PC-9 (cell line): ENCODE measurements at regions not wholly inside any gene's neighbourhood (a gene's known extent, or its start where the extent isn't known, plus 50 kb on each side); places are given as distances from the start of the nearest gene placed in this dataset.

ENCODE experiments used
- BruUV-seq: library from RNA; stranded (reverse); fragments of 400-500 nt; replicated peaks from 2 replicates; lab custom pipeline; 2021; lab: Mats Ljungman, UMichigan
- CTCF ChIA-PET: fragments of 300-600 bp; sonication (Branson Sonifier 250); formaldehyde crosslinking; loops from one replicate; lab custom pipeline; 2022; ENCODE audit warnings: antibody characterized with exemption; lab: Charles Lee
- POLR2A ChIA-PET: fragments of 300-600 bp; sonication (Branson Sonifier 250); formaldehyde crosslinking; loops from one replicate; lab custom pipeline; 2022; ENCODE audit warnings: antibody characterized with exemption; ENCODE audit not compliant: unreplicated experiment; lab: Charles Lee
- DNase-seq, 2 experiments: peaks; one replicate each; pipeline versions ENCODE4 v3.0.0 to v3.0.0-alpha.2; 2015 to 2022; ENCODE audit warnings: mixed read lengths in 1 of 2
- H2AFZ ChIP-seq: fragments of 200-600 bp; sonication (generic); 2 replicates; pipeline ENCODE4 v1.8.1; 2017; ENCODE audit warnings: antibody characterized with exemption
- H3F3A ChIP-seq: fragments of 200-600 bp; sonication (generic); 2 replicates; pipeline ENCODE4 v1.8.1; 2017; ENCODE audit warnings: antibody characterized with exemption, mild to moderate bottlenecking, low read depth; ENCODE audit not compliant: insufficient read depth
- H3K27ac ChIP-seq: fragments of 200-600 bp; sonication (generic); 2 replicates; pipeline ENCODE4 v1.6.1; 2016; ENCODE audit warnings: mixed run types
- H3K27me3 ChIP-seq: fragments of 200-600 bp; sonication (generic); 2 replicates; pipeline ENCODE4 v1.6.1; 2016; ENCODE audit warnings: low read depth, mixed run types; ENCODE audit not compliant: insufficient read depth
- H3K36me3 ChIP-seq: fragments of 200-600 bp; sonication (generic); 2 replicates; pipeline ENCODE4 v1.6.1; 2016; ENCODE audit warnings: low read depth, mixed run types
- H3K4me1 ChIP-seq: fragments of 200-600 bp; sonication (generic); replicated peaks from 2 replicates; pipeline ENCODE4 v1.6.1; 2016; ENCODE audit warnings: mixed run types; ENCODE audit not compliant: insufficient read depth
- H3K4me2 ChIP-seq: fragments of 200-600 bp; sonication (generic); 2 replicates; pipeline ENCODE4 v1.6.1; 2017; ENCODE audit warnings: mixed run types
- H3K4me3 ChIP-seq: fragments of 200-600 bp; sonication (generic); 2 replicates; pipeline ENCODE4 v1.6.1; 2016; ENCODE audit warnings: mixed run types
- H3K79me2 ChIP-seq: fragments of 200-600 bp; sonication (generic); 2 replicates; pipeline ENCODE4 v1.6.1; 2017; ENCODE audit warnings: low read depth, mixed run types
- H3K9me2 ChIP-seq: fragments of 200-600 bp; sonication (generic); 2 replicates; pipeline ENCODE4 v1.8.1; 2017; ENCODE audit warnings: mild to moderate bottlenecking; ENCODE audit not compliant: insufficient read depth
- H3K9me3 ChIP-seq: fragments of 200-600 bp; sonication (generic); 2 replicates; pipeline ENCODE4 v1.8.1; 2016; ENCODE audit warnings: low read depth; ENCODE audit not compliant: insufficient read depth
- H4K20me1 ChIP-seq: fragments of 200-600 bp; sonication (generic); 2 replicates; pipeline ENCODE4 v1.8.1; 2017; ENCODE audit not compliant: insufficient read depth
- EZH2 ChIP-seq: fragments of 200-600 bp; sonication (generic); IDR thresholded peaks from 2 replicates; pipeline ENCODE4 v1.8.0; 2017; ENCODE audit warnings: antibody characterized with exemption, low read depth
- intact Hi-C: fragments of 100-400 bp; cut with micrococcal nuclease; formaldehyde crosslinking; loops from one replicate; pipeline ENCODE4 v1.10.0; 2022; ENCODE audit not compliant: unreplicated experiment
- TF ChIP-seq, protein P1 (sequence below): fragments of 200-600 bp; sonication (generic); conservative IDR thresholded peaks from 2 replicates; pipeline ENCODE4 v1.6.1; 2017; ENCODE audit warnings: mixed run types, antibody characterized with exemption, mild to moderate bottlenecking, moderate library complexity

DNA sequence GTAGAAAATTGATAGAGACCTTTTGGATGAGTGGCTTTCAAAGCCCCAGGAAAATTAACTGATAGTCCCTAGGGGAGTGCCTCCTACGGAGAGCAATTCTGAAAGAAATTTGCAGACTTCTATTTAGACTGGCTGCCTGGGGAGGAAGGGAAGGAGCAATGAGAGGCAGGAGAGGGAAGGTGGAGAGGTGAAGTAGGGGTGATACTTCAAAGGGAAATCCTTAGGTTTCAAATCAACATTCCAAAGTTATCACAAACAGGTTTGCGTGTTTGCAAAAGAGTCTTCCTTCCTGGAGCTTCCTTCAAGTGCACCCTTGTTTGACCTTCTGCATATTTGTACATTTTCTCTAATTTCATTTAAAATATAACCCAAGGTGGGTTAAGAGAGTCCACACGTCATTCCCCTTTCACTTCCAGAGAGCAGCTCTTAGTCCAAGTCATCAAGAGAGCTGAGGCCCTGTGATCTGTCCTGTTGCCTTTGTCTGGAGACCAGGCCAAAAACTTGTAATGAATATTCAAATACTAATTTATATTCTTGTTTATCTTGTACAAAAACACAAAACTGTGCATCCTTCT is 157.8 kb downstream of the CLCN4 start:
- H3K36me3 ChIP-seq = no peaks in the 10 kb centered on the region
- TF ChIP-seq, protein P1, sequence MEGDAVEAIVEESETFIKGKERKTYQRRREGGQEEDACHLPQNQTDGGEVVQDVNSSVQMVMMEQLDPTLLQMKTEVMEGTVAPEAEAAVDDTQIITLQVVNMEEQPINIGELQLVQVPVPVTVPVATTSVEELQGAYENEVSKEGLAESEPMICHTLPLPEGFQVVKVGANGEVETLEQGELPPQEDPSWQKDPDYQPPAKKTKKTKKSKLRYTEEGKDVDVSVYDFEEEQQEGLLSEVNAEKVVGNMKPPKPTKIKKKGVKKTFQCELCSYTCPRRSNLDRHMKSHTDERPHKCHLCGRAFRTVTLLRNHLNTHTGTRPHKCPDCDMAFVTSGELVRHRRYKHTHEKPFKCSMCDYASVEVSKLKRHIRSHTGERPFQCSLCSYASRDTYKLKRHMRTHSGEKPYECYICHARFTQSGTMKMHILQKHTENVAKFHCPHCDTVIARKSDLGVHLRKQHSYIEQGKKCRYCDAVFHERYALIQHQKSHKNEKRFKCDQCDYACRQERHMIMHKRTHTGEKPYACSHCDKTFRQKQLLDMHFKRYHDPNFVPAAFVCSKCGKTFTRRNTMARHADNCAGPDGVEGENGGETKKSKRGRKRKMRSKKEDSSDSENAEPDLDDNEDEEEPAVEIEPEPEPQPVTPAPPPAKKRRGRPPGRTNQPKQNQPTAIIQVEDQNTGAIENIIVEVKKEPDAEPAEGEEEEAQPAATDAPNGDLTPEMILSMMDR = no peak
- TF ChIP-seq EZH2 = no peak
- BruUV-seq = no TSS peak
- H3K9me2 ChIP-seq = no peaks in the 10 kb centered on the region
- no peaks in the 10 kb centered on the region for H3K4me1 ChIP-seq
- DNase-seq = no peak
- H3K79me2 ChIP-seq = no peaks in the 10 kb centered on the region
- intact Hi-C loops = no loop called here
- H4K20me1 ChIP-seq = no peaks in the 10 kb centered on the region
- no peak overlapping the region for H2AFZ ChIP-seq
- no peaks in the 10 kb centered on the region for H3K27me3 ChIP-seq
- H3K4me3 ChIP-seq = no peak overlapping the region
- H3K9me3 ChIP-seq = no peaks in the 10 kb centered on the region
- H3F3A ChIP-seq = no peaks in the 10 kb centered on the region
- ChIA-PET POLR2A (no interaction called here), CTCF (no interaction called here)
- H3K4me2 ChIP-seq = no peak overlapping the region
- H3K27ac ChIP-seq = no peak overlapping the region

DNA sequence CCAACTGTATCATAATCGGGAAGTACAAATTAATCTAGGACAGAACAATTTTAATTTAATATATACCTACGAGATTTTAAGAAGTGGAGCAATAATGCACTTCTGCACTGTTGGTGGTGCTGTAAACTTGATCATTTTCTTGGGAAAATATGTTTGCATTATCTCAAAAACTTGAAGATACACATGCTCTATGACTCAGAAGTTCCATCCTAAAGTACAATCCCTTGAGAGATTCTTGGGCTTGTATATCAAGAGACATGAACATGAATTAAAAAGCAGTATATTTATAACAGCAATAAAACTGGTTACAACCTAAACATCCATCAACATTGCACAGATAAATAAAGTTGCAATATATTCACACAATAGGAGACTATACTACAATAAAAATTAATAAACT is 168.8 kb downstream of the CLCN4 start:
- intact Hi-C loops = loop anchor here (1.0 kb wide), 1 partner anchor 135 kb away; no protein-coding TSS in a partner anchor
- no peaks in the 10 kb centered on the region for H3K36me3 ChIP-seq
- no peak overlapping the region for H3K4me2 ChIP-seq
- TF ChIP-seq, protein P1 = no peak
- TF ChIP-seq EZH2 = no peak
- no peak for DNase-seq
- no peak overlapping the region for H3K27ac ChIP-seq
- no peaks in the 10 kb centered on the region for H3K27me3 ChIP-seq
- BruUV-seq = no TSS peak
- ChIA-PET CTCF (interaction anchor here (0.6 kb wide), 1 partner anchor 354 kb away, joined by 4 read pairs; no protein-coding TSS in a partner anchor), POLR2A (no interaction called here)
- no peaks in the 10 kb centered on the region for H3K9me2 ChIP-seq
- H3K79me2 ChIP-seq = no peaks in the 10 kb centered on the region
- no peak overlapping the region for H2AFZ ChIP-seq
- H3K4me1 ChIP-seq = no peaks in the 10 kb centered on the region
- no peaks in the 10 kb centered on the region for H4K20me1 ChIP-seq
- no peak overlapping the region for H3K4me3 ChIP-seq
- H3F3A ChIP-seq = no peaks in the 10 kb centered on the region
- H3K9me3 ChIP-seq = no peaks in the 10 kb centered on the region

DNA sequence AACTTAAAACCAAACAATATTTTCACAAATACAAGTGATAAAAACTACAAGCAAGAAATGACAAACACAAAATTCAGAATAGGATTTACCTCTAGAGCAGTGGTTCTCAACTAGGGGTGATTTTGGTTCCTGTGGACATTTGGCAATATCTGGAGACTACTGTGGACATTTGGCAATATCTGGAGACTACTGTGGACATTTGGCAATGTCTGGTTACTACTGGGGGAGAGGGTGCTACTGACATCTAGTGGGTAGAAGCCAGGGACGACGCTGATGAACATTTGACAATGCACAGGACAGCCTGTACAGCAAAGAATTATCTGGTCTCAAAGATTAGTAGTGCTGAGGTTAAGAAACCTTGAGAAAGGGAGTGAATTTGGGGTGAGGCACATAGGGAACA is 169.8 kb downstream of the CLCN4 start:
- BruUV-seq = no TSS peak
- intact Hi-C loops = loop anchor here (1.0 kb wide), 1 partner anchor 136 kb away; no protein-coding TSS in a partner anchor
- no peaks in the 10 kb centered on the region for H3K9me2 ChIP-seq
- H3K4me2 ChIP-seq = no peak overlapping the region
- H3K4me1 ChIP-seq = no peaks in the 10 kb centered on the region
- no peak overlapping the region for H2AFZ ChIP-seq
- H3F3A ChIP-seq = no peaks in the 10 kb centered on the region
- TF ChIP-seq, protein P1 = peak; percentile 35
- TF ChIP-seq EZH2 = no peak
- no peak overlapping the region for H3K4me3 ChIP-seq
- H4K20me1 ChIP-seq = no peaks in the 10 kb centered on the region
- no peaks in the 10 kb centered on the region for H3K9me3 ChIP-seq
- ChIA-PET POLR2A (no interaction called here), CTCF (no interaction called here)
- DNase-seq = peak in 1 of 2 experiments; percentile 38
- H3K36me3 ChIP-seq = no peaks in the 10 kb centered on the region
- H3K27ac ChIP-seq = no peak overlapping the region
- no peaks in the 10 kb centered on the region for H3K27me3 ChIP-seq
- no peaks in the 10 kb centered on the region for H3K79me2 ChIP-seq
